ENCODE measurements at regions not wholly inside any gene's neighbourhood (a gene's known extent, or its start where the extent isn't known, plus 50 kb on each side); places are given as distances from the start of the nearest gene placed in this dataset.
A peak's percentile ranks its signal among the peaks of the same experiment; 100 is the strongest.

DNA sequence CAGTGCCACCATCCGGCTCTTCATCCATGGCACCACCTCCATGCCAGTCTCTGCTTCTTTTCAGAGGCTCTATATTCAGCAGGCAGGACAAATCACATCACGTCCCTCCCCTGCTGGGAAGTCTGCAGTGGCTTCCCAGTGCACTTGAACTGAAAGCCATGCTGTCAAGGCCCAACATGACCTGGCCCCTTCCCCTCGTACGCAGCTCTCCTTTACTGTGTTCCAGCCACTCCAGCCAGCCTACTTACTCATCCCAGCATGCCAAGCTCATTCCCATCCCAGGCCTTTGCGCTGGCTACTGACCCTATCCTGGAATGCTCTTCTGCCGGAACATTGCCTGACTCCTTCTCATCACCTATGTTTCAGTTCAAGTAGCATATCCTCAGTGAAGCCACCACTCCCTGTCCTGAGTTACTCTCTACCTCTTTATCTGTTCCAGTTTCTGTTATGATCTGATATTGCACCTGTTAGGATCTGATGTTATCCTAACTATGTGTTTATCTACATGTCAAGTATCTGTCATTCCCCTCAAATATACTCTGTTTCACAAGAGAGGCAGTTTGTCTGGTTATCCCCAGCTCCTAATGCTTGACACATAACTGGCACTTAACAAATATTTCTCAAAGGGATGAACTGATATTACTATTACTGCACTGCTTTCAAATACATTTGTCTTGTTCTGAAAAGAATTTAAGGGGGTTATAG, 101.2 kb upstream of the F3 start:
- Histone ChIP-seq H2AFZ (ENCODE audit: control insufficient read depth, low read length) (no peak overlapping the region), H3K4me1 (ENCODE audit: control insufficient read depth, extremely low read depth, insufficient read depth, low read length) (peaks cover 39% of the 10 kb centered on the region), H3K9me1 (ENCODE audit: control insufficient read depth, extremely low read depth, insufficient read depth, low read length) (no peaks in the 10 kb centered on the region), H3K4me3 (ENCODE audit: control insufficient read depth in 2 of 3, extremely low read depth in 1 of 3, insufficient read depth in 2 of 3, low read depth in 1 of 3, low read length in 3 of 3) (no peak overlapping the region), H3K27ac (ENCODE audit: control insufficient read depth, insufficient read depth, low read length) (no peak overlapping the region), H4K20me1 (ENCODE audit: control insufficient read depth, extremely low read depth, insufficient read depth, low read length) (no peaks in the 10 kb centered on the region), H3K36me3 (ENCODE audit: control insufficient read depth in 2 of 2, extremely low read depth in 1 of 2, insufficient read depth in 2 of 2, low read length in 2 of 2) (no peaks in the 10 kb centered on the region), H3K9ac (ENCODE audit: control insufficient read depth, extremely low read depth, insufficient read depth, low read length) (no peak overlapping the region), H3K9me3 (ENCODE audit: control insufficient read depth, low read depth, low read length) (no peaks in the 10 kb centered on the region), H3K27me3 (ENCODE audit: control insufficient read depth, extremely low read depth, insufficient read depth, low read length) (no peaks in the 10 kb centered on the region), H3K4me2 (ENCODE audit: control insufficient read depth, extremely low read depth, insufficient read depth, low read depth, low read length) (no peak overlapping the region), H3K79me2 (ENCODE audit: control insufficient read depth, insufficient read depth, low read length) (no peaks in the 10 kb centered on the region)
- no peak for DNase-seq (ENCODE audit: low read depth, low spot score)
- no peak for TF ChIP-seq EZH2 (IDR thresholded peaks at IDR 0.05; ENCODE audit: low read length)
- TF ChIP-seq, protein P1, sequence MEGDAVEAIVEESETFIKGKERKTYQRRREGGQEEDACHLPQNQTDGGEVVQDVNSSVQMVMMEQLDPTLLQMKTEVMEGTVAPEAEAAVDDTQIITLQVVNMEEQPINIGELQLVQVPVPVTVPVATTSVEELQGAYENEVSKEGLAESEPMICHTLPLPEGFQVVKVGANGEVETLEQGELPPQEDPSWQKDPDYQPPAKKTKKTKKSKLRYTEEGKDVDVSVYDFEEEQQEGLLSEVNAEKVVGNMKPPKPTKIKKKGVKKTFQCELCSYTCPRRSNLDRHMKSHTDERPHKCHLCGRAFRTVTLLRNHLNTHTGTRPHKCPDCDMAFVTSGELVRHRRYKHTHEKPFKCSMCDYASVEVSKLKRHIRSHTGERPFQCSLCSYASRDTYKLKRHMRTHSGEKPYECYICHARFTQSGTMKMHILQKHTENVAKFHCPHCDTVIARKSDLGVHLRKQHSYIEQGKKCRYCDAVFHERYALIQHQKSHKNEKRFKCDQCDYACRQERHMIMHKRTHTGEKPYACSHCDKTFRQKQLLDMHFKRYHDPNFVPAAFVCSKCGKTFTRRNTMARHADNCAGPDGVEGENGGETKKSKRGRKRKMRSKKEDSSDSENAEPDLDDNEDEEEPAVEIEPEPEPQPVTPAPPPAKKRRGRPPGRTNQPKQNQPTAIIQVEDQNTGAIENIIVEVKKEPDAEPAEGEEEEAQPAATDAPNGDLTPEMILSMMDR (optimal IDR thresholded peaks at IDR 0.05 in 1 of 3, IDR thresholded peaks at IDR 0.05 in 1 of 3, conservative IDR thresholded peaks at IDR 0.05 in 1 of 3; ENCODE audit: extremely low read depth in 1 of 3, insufficient read depth in 2 of 3, low read length in 3 of 3), result no peak
- no peak for FAIRE-seq
- dilution Hi-C loops (cut with MboI; ENCODE audit: extremely low pct_ligation_motif_present, low sequenced_read_pairs), result no loop called here

DNA sequence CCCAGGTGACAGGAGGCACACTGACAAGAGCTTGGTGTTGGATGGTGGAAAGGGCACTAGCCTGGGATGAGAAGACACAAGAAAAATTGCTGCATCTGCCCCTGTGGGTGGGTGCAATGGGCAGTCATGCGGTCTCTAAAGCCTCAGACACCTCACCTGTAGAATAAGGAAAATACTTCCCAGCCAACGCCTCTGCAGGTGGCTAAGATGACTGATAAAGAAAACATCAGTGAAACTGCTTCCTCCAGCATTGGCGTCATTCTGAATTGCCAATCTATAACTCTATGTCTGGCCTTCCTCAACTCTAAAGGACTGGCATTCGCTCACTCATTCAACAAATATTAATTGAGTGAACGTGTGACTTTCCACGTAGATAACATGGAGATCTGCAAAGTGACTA, 100.4 kb upstream of the F3 start:
- Histone ChIP-seq H3K9me1 (ENCODE audit: control insufficient read depth, extremely low read depth, insufficient read depth, low read length) (no peaks in the 10 kb centered on the region), H3K79me2 (ENCODE audit: control insufficient read depth, insufficient read depth, low read length) (no peaks in the 10 kb centered on the region), H3K9me3 (ENCODE audit: control insufficient read depth, low read depth, low read length) (no peaks in the 10 kb centered on the region), H4K20me1 (ENCODE audit: control insufficient read depth, extremely low read depth, insufficient read depth, low read length) (no peaks in the 10 kb centered on the region), H3K36me3 (ENCODE audit: control insufficient read depth in 2 of 2, extremely low read depth in 1 of 2, insufficient read depth in 2 of 2, low read length in 2 of 2) (no peaks in the 10 kb centered on the region), H3K4me2 (ENCODE audit: control insufficient read depth, extremely low read depth, insufficient read depth, low read depth, low read length) (no peak overlapping the region), H3K4me3 (ENCODE audit: control insufficient read depth in 2 of 3, extremely low read depth in 1 of 3, insufficient read depth in 2 of 3, low read depth in 1 of 3, low read length in 3 of 3) (no peak overlapping the region), H3K4me1 (ENCODE audit: control insufficient read depth, extremely low read depth, insufficient read depth, low read length) (peaks cover 35% of the 10 kb centered on the region), H3K27me3 (ENCODE audit: control insufficient read depth, extremely low read depth, insufficient read depth, low read length) (no peaks in the 10 kb centered on the region), H3K27ac (ENCODE audit: control insufficient read depth, insufficient read depth, low read length) (peak overlapping the region; percentile 25), H3K9ac (ENCODE audit: control insufficient read depth, extremely low read depth, insufficient read depth, low read length) (no peak overlapping the region), H2AFZ (ENCODE audit: control insufficient read depth, low read length) (no peak overlapping the region)
- no peak for TF ChIP-seq EZH2 (IDR thresholded peaks at IDR 0.05; ENCODE audit: low read length)
- TF ChIP-seq, protein P1 (optimal IDR thresholded peaks at IDR 0.05 in 1 of 3, IDR thresholded peaks at IDR 0.05 in 1 of 3, conservative IDR thresholded peaks at IDR 0.05 in 1 of 3; ENCODE audit: extremely low read depth in 1 of 3, insufficient read depth in 2 of 3, low read length in 3 of 3), result no peak
- dilution Hi-C loops (cut with MboI; ENCODE audit: extremely low pct_ligation_motif_present, low sequenced_read_pairs), result no loop called here
- FAIRE-seq (peak; percentile 20), DNase-seq (ENCODE audit: low read depth, low spot score) (no peak)
